Neural cell (in vitro differentiated cells): ENCODE measurements at regions not wholly inside any gene's neighbourhood (a gene's known extent, or its start where the extent isn't known, plus 50 kb on each side); places are given as distances from the start of the nearest gene placed in this dataset.

ENCODE experiments used
- H2AFZ ChIP-seq: fragments of 200-600, 300-800 bp; sonication (generic), shearing (Covaris generic); 2 replicates; pipeline ENCODE4 v1.6.0; 2014; ENCODE audit warnings: low read depth, mild to moderate bottlenecking, antibody characterized with exemption, low read length, moderate library complexity
- H3F3A ChIP-seq: fragments of 200-600 bp; shearing (Covaris generic); 2 replicates; pipeline ENCODE4 v1.6.1; 2016; ENCODE audit warnings: mild to moderate bottlenecking, moderate library complexity, mixed read lengths, antibody characterized with exemption, low read length; ENCODE audit not compliant: insufficient read depth, poor library complexity, severe bottlenecking
- H3K27ac ChIP-seq: fragments of 200-600, 300-800 bp; sonication (generic), shearing (Covaris generic); 2 replicates; pipeline ENCODE4 v1.5.1; 2014; ENCODE audit warnings: mild to moderate bottlenecking, low read length, moderate library complexity
- H3K27me3 ChIP-seq: fragments of 300-800, 200-600 bp; sonication (generic), shearing (Covaris generic); 2 replicates; pipeline ENCODE4 v1.6.0; 2014; ENCODE audit warnings: mild to moderate bottlenecking, low read depth, low read length, moderate library complexity; ENCODE audit not compliant: insufficient read depth
- H3K36me3 ChIP-seq: fragments of 300-800, 200-600 bp; sonication (generic), shearing (Covaris generic); 2 replicates; pipeline ENCODE4 v1.5.1; 2014; ENCODE audit warnings: mild to moderate bottlenecking, antibody characterized with exemption, low read length, moderate library complexity; ENCODE audit not compliant: insufficient read depth
- H3K4me2 ChIP-seq: fragments of 300-800, 200-600 bp; sonication (generic), shearing (Covaris generic); 2 replicates; pipeline ENCODE4 v1.6.0; 2014; ENCODE audit warnings: mild to moderate bottlenecking, low read length
- H3K4me3 ChIP-seq: fragments of 300-800, 200-600 bp; sonication (generic), shearing (Covaris generic); 2 replicates; pipeline ENCODE4 v1.5.1; 2014; ENCODE audit warnings: mild to moderate bottlenecking, low read length, moderate library complexity
- H3K79me2 ChIP-seq: fragments of 200-600 bp; shearing (Covaris generic); replicated peaks from 2 replicates; pipeline ENCODE4 v1.6.0; 2014; ENCODE audit warnings: mild to moderate bottlenecking, low read length, moderate library complexity; ENCODE audit not compliant: insufficient read depth
- H3K9ac ChIP-seq: fragments of 300-800, 200-600 bp; sonication (generic), shearing (Covaris generic); 2 replicates; pipeline ENCODE4 v1.6.1; 2016; ENCODE audit warnings: mild to moderate bottlenecking, low read length, mixed read lengths
- H3K9me2 ChIP-seq: fragments of 200-600 bp; shearing (Covaris generic); 2 replicates; pipeline ENCODE4 v1.6.1; 2016; ENCODE audit warnings: mild to moderate bottlenecking, low read length, mixed read lengths; ENCODE audit not compliant: insufficient read depth
- H3K9me3 ChIP-seq: fragments of 200-600, 300-800 bp; sonication (generic), shearing (Covaris generic); 2 replicates; pipeline ENCODE4 v1.6.1; 2016; ENCODE audit warnings: mild to moderate bottlenecking, mixed run types, low read length, moderate library complexity, mixed read lengths
- H4K20me1 ChIP-seq: fragments of 200-600 bp; shearing (Covaris generic); 2 replicates; pipeline ENCODE4 v1.6.1; 2016; ENCODE audit warnings: mild to moderate bottlenecking, mixed run types; ENCODE audit not compliant: insufficient read depth
- CTCF ChIP-seq: fragments of 450-650 bp; IDR thresholded peaks from 2 replicates; pipeline ENCODE4 v1.5.1; 2014; ENCODE audit warnings: antibody characterized with exemption, mild to moderate bottlenecking, moderate library complexity; ENCODE audit not compliant: poor library complexity, severe bottlenecking
- EP300 ChIP-seq: fragments of 450-650 bp; conservative IDR thresholded peaks from 2 replicates; pipeline ENCODE4 v1.6.1; 2014; ENCODE audit warnings: antibody characterized with exemption, mild to moderate bottlenecking, moderate library complexity; ENCODE audit not compliant: poor library complexity, severe bottlenecking
- EZH2 ChIP-seq: fragments of 200-600, 300-800 bp; shearing (Covaris generic), sonication (generic); IDR thresholded peaks from 2 replicates; pipeline ENCODE4 v1.6.1; 2014; ENCODE audit warnings: antibody characterized with exemption, low read length, borderline replicate concordance, mild to moderate bottlenecking; ENCODE audit not compliant: insufficient read depth, poor library complexity, severe bottlenecking
- MXI1 ChIP-seq: fragments of 450-650 bp; conservative IDR thresholded peaks from 2 replicates; pipeline ENCODE4 v1.6.1; 2014; ENCODE audit warnings: antibody characterized with exemption, mild to moderate bottlenecking; ENCODE audit not compliant: poor library complexity, severe bottlenecking
- POLR2AphosphoS5 ChIP-seq: IDR thresholded peaks from 2 replicates; pipeline ENCODE4 v1.6.1; 2012
- RAD21 ChIP-seq: fragments of 450-650 bp; conservative IDR thresholded peaks from 2 replicates; pipeline ENCODE4 v1.6.1; 2014; ENCODE audit warnings: antibody characterized with exemption, mild to moderate bottlenecking, moderate library complexity
- SMC3 ChIP-seq: fragments of 450-650 bp; conservative IDR thresholded peaks from 2 replicates; pipeline ENCODE4 v1.6.1; 2014; ENCODE audit warnings: antibody characterized with exemption, mild to moderate bottlenecking, moderate library complexity; ENCODE audit not compliant: poor library complexity
- TAF1 ChIP-seq: IDR thresholded peaks from 2 replicates; pipeline ENCODE4 v1.6.1; 2012; ENCODE audit warnings: low read depth
- TF ChIP-seq, protein P1 (sequence below): IDR thresholded peaks from 2 replicates; pipeline ENCODE4 v1.6.1; 2012; ENCODE audit warnings: borderline replicate concordance

GRCh38 chr3:197454014-197454413, 101.8 kb downstream of the BDH1 start:
- no peak overlapping the region for H3K9ac ChIP-seq
- no peaks in the 10 kb centered on the region for H3K9me2 ChIP-seq
- H3K9me3 ChIP-seq = no peaks in the 10 kb centered on the region
- TF ChIP-seq EP300 (no peak), EZH2 (no peak)
- no peaks in the 10 kb centered on the region for H3F3A ChIP-seq
- H4K20me1 ChIP-seq = no peaks in the 10 kb centered on the region
- H3K79me2 ChIP-seq = no peaks in the 10 kb centered on the region
- no peak overlapping the region for H3K4me2 ChIP-seq
- no peak overlapping the region for H2AFZ ChIP-seq
- H3K27ac ChIP-seq = no peak overlapping the region
- no peaks in the 10 kb centered on the region for H3K36me3 ChIP-seq
- H3K4me3 ChIP-seq = no peak overlapping the region
- peaks cover 2% of the 10 kb centered on the region for H3K27me3 ChIP-seq

DNA sequence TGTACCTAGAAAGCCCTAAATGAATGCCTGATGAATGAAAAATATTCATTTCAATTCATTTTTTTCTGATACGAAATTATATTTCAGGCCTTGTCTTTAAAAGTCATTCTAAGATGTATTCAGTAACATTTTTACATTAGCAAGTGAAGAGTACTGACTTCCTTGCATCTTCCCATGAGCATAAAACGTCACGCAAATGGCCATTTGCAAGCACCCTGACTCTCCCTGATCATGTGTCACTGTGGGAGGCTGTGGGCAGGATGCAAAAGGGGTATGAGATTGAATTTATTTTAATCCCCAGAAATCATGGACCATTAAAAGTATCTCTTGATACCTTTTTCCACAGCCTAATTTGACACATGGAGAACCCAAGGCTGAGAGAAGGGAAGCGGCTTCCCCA, 105.0 kb downstream of the BDH1 start:
- H3K27me3 ChIP-seq = no peaks in the 10 kb centered on the region
- no peak overlapping the region for H3K27ac ChIP-seq
- H3F3A ChIP-seq = no peaks in the 10 kb centered on the region
- no peak overlapping the region for H3K9ac ChIP-seq
- H4K20me1 ChIP-seq = no peaks in the 10 kb centered on the region
- no peaks in the 10 kb centered on the region for H3K9me2 ChIP-seq
- no peak overlapping the region for H3K4me3 ChIP-seq
- no peak overlapping the region for H2AFZ ChIP-seq
- H3K4me2 ChIP-seq = no peak overlapping the region
- no peaks in the 10 kb centered on the region for H3K79me2 ChIP-seq
- TF ChIP-seq EZH2 = no peak
- TF ChIP-seq EP300 = no peak
- TF ChIP-seq TAF1 = no peak
- no peak for TF ChIP-seq MXI1
- TF ChIP-seq CTCF = no peak
- TF ChIP-seq SMC3 = no peak
- TF ChIP-seq RAD21 = no peak
- TF ChIP-seq POLR2AphosphoS5 = no peak
- TF ChIP-seq, protein P1, sequence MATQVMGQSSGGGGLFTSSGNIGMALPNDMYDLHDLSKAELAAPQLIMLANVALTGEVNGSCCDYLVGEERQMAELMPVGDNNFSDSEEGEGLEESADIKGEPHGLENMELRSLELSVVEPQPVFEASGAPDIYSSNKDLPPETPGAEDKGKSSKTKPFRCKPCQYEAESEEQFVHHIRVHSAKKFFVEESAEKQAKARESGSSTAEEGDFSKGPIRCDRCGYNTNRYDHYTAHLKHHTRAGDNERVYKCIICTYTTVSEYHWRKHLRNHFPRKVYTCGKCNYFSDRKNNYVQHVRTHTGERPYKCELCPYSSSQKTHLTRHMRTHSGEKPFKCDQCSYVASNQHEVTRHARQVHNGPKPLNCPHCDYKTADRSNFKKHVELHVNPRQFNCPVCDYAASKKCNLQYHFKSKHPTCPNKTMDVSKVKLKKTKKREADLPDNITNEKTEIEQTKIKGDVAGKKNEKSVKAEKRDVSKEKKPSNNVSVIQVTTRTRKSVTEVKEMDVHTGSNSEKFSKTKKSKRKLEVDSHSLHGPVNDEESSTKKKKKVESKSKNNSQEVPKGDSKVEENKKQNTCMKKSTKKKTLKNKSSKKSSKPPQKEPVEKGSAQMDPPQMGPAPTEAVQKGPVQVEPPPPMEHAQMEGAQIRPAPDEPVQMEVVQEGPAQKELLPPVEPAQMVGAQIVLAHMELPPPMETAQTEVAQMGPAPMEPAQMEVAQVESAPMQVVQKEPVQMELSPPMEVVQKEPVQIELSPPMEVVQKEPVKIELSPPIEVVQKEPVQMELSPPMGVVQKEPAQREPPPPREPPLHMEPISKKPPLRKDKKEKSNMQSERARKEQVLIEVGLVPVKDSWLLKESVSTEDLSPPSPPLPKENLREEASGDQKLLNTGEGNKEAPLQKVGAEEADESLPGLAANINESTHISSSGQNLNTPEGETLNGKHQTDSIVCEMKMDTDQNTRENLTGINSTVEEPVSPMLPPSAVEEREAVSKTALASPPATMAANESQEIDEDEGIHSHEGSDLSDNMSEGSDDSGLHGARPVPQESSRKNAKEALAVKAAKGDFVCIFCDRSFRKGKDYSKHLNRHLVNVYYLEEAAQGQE = no peak
- no peaks in the 10 kb centered on the region for H3K36me3 ChIP-seq
- no peaks in the 10 kb centered on the region for H3K9me3 ChIP-seq

DNA sequence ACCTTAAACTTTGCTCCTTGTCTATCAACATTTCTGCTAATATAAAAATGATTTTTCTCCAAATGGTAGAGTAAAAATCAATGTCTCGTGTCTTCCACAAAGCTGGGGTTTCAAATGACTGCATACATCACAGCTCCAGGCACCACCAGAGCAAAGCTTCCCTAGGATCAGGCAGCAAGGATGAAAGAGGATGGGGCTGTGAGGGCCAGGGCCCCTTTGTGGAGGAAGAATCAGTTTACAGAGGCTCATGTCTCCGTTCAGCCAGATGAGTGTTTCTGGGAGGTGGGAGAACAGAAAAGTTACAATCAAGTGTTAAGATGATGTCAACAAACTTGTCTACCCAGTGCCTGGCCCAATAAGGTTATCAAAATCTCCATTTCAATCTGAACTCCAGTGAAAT, 105.5 kb downstream of the BDH1 start:
- H3K4me2 ChIP-seq = no peak overlapping the region
- H3K9me3 ChIP-seq = no peaks in the 10 kb centered on the region
- H3K4me3 ChIP-seq = no peak overlapping the region
- H3K79me2 ChIP-seq = no peaks in the 10 kb centered on the region
- TF ChIP-seq, protein P1 = no peak
- TF ChIP-seq EZH2 = no peak
- TF ChIP-seq TAF1 = no peak
- TF ChIP-seq EP300 = no peak
- no peak for TF ChIP-seq POLR2AphosphoS5
- TF ChIP-seq SMC3 = no peak
- TF ChIP-seq RAD21 = no peak
- no peak for TF ChIP-seq CTCF
- no peak for TF ChIP-seq MXI1
- no peaks in the 10 kb centered on the region for H3K9me2 ChIP-seq
- H3K27ac ChIP-seq = no peak overlapping the region
- no peak overlapping the region for H3K9ac ChIP-seq
- H3K27me3 ChIP-seq = no peaks in the 10 kb centered on the region
- H2AFZ ChIP-seq = no peak overlapping the region
- no peaks in the 10 kb centered on the region for H3K36me3 ChIP-seq
- H3F3A ChIP-seq = no peaks in the 10 kb centered on the region
- no peaks in the 10 kb centered on the region for H4K20me1 ChIP-seq
